NCI-H146 treated with DMSO at 0.1 percent for 48 hours (cell line): ENCODE measurements at regions not wholly inside any gene's neighbourhood (a gene's known extent, or its start where the extent isn't known, plus 50 kb on each side); places are given as distances from the start of the nearest gene placed in this dataset.

ENCODE experiments used
- DNase-seq: peaks from one replicate; lab custom pipeline; 2025; ENCODE audit not compliant: unreplicated experiment; lab: John Stamatoyannopoulos, UW

- DNase-seq, result no peak
Observed at GRCh38 chr5:82765765-82766164, 311.4 kb downstream of the TMEM167A start.

GRCh38 chr5:82760856-82761255 is 316.3 kb downstream of the TMEM167A start:
- DNase-seq, result no peak

- no peak for DNase-seq
Observed at GRCh38 chr5:82758881-82759280, 318.3 kb downstream of the TMEM167A start.

DNA sequence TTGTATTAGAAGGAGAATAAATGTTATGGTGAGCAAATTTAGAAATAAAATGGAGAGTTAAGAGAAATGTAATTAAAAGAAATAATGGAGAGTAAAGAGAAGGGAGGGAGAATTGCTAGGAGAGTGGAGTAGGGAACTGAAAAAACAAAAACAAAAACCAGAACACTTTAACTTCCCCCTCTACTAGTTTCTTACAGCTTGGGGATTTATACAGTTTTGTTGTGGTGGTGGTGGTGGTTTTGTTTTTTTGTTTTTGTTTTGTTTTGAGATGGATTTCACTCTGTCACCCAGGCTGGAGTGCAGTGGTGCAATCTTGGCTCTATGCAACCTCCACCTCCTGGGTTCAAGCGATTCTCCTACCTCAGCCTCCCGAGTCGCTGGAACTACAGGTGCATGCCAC is 322.4 kb downstream of the TMEM167A start:
- DNase-seq, result no peak

GRCh38 chr5:82754036-82754746 is 323.0 kb downstream of the TMEM167A start:
- no peak for DNase-seq

DNA sequence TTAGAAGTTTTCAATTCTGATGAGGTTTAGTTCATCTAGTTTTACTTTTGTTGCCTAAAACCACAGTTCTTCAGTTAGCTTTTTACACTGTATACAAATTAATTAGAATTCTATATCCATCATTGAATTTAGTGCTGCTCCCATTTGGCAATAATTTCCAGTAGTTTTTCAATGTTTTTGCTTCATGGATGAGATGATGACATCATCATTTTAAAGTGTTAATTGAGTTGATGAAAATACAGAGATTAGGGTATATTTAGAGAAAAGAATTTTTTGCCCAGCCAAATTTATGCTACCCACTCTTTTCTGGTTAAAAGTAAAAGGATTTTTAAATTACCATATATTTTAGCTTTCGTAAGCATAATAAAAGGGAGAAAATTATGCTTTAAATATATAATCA is 323.8 kb downstream of the TMEM167A start:
- DNase-seq, result no peak

DNA sequence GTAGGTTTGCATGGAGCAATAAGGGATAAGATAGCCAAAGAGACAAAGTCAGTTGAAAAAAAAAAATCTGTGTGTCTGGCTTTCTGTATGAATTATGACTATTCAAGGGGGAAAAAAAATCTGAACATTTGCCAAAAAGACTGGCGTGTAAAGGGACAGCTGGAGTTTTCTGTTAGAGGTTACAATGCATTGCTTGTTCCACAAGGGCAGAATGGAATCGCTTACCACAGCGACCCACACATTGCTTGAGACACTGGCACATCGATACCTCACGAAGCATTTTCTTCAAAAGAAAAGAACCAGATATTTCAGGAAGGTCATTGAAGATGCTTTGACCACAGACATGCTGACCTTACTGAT is 327.8 kb downstream of the TMEM167A start:
- DNase-seq, result no peak

GRCh38 chr5:82748688-82749460 is 328.3 kb downstream of the TMEM167A start:
- DNase-seq, result no peak

- DNase-seq, result no peak
Observed at GRCh38 chr5:82747986-82748385, 329.2 kb downstream of the TMEM167A start.

DNA sequence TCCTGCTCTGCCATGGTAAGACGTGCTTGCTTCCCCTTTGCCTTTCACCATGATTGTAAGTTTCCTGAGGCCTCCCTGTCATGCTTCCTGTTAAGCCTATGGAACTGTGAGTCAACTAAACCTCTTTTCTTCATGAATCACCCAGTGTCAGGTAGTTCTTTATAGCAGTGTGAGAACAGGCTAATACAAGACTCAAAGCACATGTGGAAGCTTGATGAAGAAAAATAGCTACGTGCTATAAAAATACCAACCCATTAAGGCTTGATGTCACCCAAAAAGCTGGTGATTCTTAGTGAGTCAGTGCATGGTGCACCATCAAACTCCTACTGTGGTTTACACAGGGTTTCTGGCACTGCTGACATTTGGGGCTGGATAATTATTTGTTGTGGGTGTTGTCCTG is 332.2 kb downstream of the TMEM167A start:
- DNase-seq, result no peak

- DNase-seq, result no peak
Observed at GRCh38 chr5:82738681-82739269, 338.4 kb downstream of the TMEM167A start.

GRCh38 chr5:82735160-82735789 is 341.9 kb downstream of the TMEM167A start:
- no peak for DNase-seq

DNA sequence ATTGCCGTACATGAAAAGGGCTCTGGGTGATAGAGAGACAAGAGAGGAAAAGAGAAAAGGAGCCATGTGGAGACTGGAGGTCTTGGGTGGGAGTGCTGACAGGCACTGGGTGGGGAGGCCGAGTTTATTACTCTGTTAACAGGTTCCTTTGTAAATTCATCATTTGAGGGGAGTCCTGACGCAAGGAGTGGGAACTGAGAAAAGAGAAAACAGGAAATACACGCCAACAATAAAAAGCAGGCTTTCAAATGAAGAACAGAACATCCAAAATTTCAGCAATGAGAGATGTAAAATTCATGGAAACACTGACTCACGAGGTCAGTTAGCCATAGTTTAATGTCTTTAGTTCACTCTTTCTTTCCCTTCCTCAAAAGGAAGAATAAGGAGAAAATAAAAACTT is 342.8 kb downstream of the TMEM167A start:
- DNase-seq, result no peak

DNA sequence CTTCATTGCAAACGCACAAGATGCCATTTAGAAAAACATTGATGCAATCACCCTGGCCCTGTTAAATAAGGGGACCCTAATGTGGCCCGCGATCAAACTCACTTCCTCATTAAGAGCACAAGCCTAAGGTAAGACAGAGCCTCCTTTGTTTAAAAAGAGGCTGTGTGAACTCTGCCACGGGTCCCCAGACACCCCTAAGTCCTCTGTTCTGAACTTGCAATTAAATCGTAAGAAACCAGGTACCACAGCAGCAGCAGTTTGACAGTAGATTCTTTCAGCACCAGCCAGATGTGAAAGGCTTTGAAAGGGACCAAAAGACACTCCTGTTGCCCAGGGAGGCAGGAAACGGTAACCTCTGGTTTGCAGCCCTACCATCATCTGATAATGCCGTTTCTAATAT is 346.3 kb downstream of the TMEM167A start:
- DNase-seq, result no peak

DNA sequence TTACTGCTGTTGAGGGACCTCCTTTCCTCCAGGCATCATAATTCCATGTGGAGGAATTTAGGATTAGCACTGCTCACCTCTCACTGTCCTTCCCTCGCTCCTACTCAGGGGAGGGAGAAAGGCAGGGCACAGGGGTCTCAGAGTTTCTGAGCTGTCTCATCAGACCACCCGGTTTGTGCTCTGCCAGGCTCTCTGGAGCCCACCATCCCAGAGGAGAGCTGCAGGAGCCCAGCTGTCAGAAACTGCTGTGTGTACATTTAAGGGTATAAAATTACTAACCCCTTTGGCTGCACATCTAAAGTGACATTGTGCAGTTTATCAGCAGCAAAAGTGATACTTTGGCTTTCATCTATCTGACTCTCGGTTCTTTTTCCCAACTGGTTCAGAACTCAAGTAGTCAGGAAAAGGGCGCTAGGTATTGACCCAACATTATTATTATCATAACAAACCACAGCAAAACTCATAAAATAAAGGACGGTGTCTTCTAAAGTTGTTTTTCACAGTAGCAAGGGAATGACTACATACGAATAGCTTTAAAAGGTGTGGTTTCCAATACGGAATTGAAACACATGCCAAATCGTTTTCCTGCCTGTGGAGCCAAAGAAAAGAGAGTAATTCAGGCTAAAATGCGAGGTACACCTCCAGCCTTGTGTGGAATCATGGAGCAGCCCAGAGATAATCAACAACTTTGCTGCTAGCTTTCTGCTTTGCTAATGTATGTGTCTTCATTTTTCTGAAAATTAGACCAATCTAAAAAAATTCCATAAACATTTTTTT is 348.1 kb downstream of the TMEM167A start:
- no peak for DNase-seq

- DNase-seq, result no peak
Observed at GRCh38 chr5:82723168-82723567, 354.0 kb downstream of the TMEM167A start.

DNA sequence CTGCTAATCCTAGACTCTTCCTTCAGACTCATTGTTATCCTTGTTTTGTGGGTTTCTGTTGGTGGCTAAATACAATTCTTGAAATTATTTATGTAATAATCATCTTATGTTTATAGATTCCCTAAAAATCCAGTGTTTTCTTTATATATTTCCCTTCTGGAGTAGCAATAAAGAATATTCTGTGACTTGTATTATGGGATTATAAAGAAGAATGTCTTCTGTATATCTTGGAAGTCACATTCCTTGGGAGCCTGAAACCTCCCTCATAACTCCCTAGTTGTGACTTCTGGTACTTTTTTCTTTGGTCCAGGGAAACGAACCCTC is 356.1 kb downstream of the TMEM167A start:
- no peak for DNase-seq

DNA sequence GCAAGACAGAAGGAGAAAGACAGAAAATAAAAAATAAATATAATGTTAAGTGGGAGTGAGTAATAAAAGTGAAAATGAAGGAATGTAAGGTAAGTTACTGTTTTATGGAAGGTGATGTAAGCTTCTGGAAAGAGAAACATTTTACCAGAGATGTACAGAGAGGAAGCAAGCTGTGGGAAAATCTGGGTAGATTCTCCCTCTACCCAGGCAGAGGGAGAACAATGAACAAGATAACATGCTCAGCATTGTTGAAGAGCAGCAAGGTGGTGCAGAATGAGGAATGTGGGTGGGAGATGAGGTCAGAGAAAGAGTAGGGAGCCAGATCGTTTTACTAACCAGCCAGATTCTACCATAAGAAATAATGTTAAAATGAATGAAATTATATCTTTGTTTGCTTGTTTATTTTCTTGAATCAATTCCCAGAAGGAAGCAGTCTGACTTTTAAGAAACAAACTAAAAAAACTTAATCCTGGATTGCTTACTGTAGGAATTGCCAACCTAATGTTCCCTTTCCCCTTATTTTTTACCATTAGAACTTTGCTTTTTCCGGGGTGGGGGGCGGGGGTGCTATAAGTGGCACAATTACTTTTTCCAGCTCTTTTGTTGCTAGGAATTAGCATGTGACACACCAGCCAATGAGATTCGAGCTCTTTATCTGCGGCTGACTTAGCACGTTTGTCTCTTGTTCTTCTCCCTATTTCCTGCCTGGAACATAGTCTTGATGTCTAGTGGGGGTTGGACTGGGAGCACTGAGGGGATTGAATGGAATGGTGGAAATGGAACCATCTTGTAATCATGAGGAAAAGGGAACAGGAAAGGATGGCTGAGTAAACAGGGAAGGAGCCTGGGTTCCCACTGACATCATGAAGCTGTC is 356.7 kb downstream of the TMEM167A start:
- no peak for DNase-seq

- no peak for DNase-seq
Observed at GRCh38 chr5:82719368-82719767, 357.8 kb downstream of the TMEM167A start.

DNA sequence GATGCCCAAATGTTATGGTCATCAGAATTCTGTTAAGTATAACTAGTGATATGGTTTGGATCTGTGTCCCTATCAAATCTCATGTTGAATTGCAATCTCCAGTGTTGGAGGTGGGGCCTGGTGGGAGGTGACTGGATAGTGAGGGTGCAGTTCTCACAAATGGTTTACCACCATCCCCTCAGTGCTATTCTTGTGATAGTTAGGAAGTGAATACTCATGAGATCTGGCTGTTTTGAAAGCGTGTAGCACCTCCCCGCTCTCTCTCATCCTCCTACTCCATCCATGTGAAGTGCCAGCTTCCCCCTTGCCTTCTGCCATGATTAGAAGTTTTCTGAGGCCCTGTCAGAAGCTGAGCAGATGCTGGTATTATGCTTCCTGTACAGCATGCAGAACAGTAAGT is 359.5 kb downstream of the TMEM167A start:
- DNase-seq, result no peak
